Calu3 (cell line): ENCODE measurements at regions not wholly inside any gene's neighbourhood (a gene's known extent, or its start where the extent isn't known, plus 50 kb on each side); places are given as distances from the start of the nearest gene placed in this dataset.

ENCODE experiments used
- BruUV-seq: library from RNA; stranded (reverse); fragments of 400-500 nt; replicated peaks from 2 replicates; lab custom pipeline; 2021; lab: Mats Ljungman, UMichigan
- CTCF ChIA-PET: fragments of 300-600 bp; sonication (Branson Sonifier 250); formaldehyde crosslinking; loops from one replicate; lab custom pipeline; 2022; ENCODE audit warnings: antibody characterized with exemption; lab: Charles Lee
- DNase-seq: peaks from one replicate; pipeline ENCODE4 v3.0.0; 2022
- H3K27ac Mint-ChIP-seq: one replicate; pipeline ENCODE4 v1.8.0; 2022; ENCODE audit warnings: mixed read lengths; ENCODE audit not compliant: unreplicated experiment
- H3K27me3 Mint-ChIP-seq: one replicate; pipeline ENCODE4 v1.8.0; 2022; ENCODE audit warnings: mixed read lengths; ENCODE audit not compliant: unreplicated experiment
- H3K36me3 Mint-ChIP-seq: one replicate; pipeline ENCODE4 v1.8.0; 2022; ENCODE audit warnings: mild to moderate bottlenecking, moderate library complexity, mixed read lengths; ENCODE audit not compliant: insufficient read depth, unreplicated experiment
- H3K4me1 Mint-ChIP-seq: one replicate; pipeline ENCODE4 v1.8.0; 2022; ENCODE audit warnings: mild to moderate bottlenecking, low read depth, mixed read lengths; ENCODE audit not compliant: unreplicated experiment
- H3K4me3 Mint-ChIP-seq: one replicate; pipeline ENCODE4 v1.8.0; 2022; ENCODE audit warnings: mild to moderate bottlenecking, low read depth, moderate library complexity, mixed read lengths; ENCODE audit not compliant: unreplicated experiment
- H3K9me3 Mint-ChIP-seq: one replicate; pipeline ENCODE4 v1.8.0; 2022; ENCODE audit warnings: low read depth, mixed read lengths; ENCODE audit not compliant: unreplicated experiment
- CTCF ChIP-seq: fragments of 200-600 bp; IDR thresholded peaks from one replicate; pipeline ENCODE4 v1.8.0; 2022; ENCODE audit warnings: antibody characterized with exemption; ENCODE audit not compliant: unreplicated experiment
- intact Hi-C: fragments of 100-400 bp; cut with micrococcal nuclease; formaldehyde crosslinking; loops from one replicate; pipeline ENCODE4 v1.10.0; 2022; ENCODE audit not compliant: unreplicated experiment

- Mint-ChIP-seq H3K27ac (no peak overlapping the region), H3K4me3 (no peak overlapping the region), H3K9me3 (no peaks in the 10 kb centered on the region), H3K36me3 (no peaks in the 10 kb centered on the region), H3K27me3 (no peaks in the 10 kb centered on the region), H3K4me1 (no peaks in the 10 kb centered on the region)
- intact Hi-C loops, result no loop called here
- TF ChIP-seq CTCF, result no peak
- BruUV-seq, result no TSS peak
- no peak for DNase-seq
- CTCF ChIA-PET, result no interaction called here
Measured at GRCh38 chr2:6337472-6337820, 528.3 kb downstream of the CMPK2 start.

DNA sequence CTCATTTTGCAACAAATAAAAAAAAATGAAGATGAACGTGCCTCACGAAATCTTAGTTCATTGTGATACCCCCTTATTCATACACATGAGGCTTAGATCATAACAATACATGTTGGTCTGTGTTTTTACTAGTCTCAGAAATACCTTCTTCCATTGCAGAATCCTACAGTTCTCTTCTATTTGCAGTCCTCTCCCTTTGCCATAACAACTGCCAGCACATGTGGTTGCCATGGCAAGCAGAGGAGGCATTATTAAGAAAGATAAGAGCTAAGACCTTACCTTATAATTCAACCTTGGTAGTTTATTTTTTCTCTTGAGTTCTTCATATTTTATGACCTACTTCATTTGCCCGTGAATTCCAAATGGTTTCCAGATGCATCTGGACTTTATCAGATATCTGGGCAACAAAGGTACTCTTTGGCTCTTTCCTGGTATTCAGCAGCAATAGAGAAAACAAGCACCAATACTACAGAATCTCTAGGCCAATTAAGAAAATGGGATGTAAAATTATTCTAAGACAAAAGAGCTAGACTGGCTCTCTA lies 524.0 kb downstream of the CMPK2 start:
- no peaks in the 10 kb centered on the region for H3K4me1 Mint-ChIP-seq
- peaks cover 4% of the 10 kb centered on the region for H3K9me3 Mint-ChIP-seq
- H3K27me3 Mint-ChIP-seq, result no peaks in the 10 kb centered on the region
- no TSS peak for BruUV-seq
- H3K27ac Mint-ChIP-seq, result no peak overlapping the region
- TF ChIP-seq CTCF, result no peak
- DNase-seq, result no peak
- CTCF ChIA-PET, result no interaction called here
- H3K36me3 Mint-ChIP-seq, result no peaks in the 10 kb centered on the region
- intact Hi-C loops, result no loop called here
- H3K4me3 Mint-ChIP-seq, result no peak overlapping the region

DNA sequence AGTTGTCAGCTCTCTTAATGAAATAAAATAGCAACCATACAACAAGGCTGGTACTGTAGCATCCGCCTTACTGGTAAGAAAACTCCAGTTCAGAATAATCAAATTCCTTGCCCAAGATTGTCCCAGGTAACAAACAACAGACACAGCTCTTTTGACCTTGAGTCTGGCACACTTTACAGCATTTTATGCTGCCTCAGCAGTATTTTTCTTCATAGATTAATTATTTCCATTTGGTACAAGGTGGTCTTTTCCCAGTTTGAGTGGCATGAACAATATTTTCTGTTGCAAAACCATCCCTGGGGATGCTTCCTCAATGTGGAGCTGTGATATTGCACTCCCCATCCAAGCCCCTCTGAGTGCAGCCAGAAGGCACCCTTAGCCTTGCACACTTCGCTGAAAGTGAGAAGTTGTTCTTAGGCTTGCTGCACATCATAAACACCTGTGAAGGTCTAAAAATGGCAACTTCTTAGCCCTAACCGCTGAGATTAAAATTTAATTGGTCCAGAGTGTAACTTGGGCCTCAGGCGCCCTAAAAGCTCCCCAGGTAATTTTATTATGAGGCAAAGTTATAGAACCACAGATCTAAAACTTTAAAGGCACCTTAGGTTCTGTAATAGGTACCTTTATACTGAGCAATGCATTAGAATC lies 523.3 kb downstream of the CMPK2 start:
- Mint-ChIP-seq H3K4me3 (no peak overlapping the region), H3K27ac (no peak overlapping the region), H3K9me3 (peaks cover 4% of the 10 kb centered on the region), H3K4me1 (no peaks in the 10 kb centered on the region), H3K27me3 (no peaks in the 10 kb centered on the region), H3K36me3 (no peaks in the 10 kb centered on the region)
- no TSS peak for BruUV-seq
- intact Hi-C loops, result no loop called here
- TF ChIP-seq CTCF, result no peak
- no peak for DNase-seq
- CTCF ChIA-PET, result no interaction called here

DNA sequence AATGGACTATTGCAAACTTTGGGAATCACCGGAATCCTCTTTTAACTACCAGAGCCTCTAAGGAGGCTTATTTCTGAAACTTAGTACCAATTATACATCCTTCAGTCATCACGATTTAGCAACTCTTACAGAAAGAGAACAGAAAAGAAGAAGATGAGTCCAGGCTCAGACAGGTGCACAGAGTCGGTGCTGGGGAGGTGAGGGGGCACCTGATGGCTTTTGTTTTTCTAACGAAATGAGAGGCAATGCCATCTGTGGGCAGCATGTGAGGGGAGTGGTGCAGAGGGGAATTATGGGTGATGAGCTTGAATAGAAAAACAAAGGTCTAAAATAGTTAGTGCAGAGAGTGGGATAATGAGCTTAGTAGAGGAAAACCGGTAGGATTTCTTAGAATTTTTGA lies 522.6 kb downstream of the CMPK2 start:
- Mint-ChIP-seq H3K4me3 (no peak overlapping the region), H3K4me1 (no peaks in the 10 kb centered on the region), H3K9me3 (peaks cover 4% of the 10 kb centered on the region), H3K27ac (no peak overlapping the region), H3K27me3 (no peaks in the 10 kb centered on the region), H3K36me3 (no peaks in the 10 kb centered on the region)
- CTCF ChIA-PET, result no interaction called here
- no peak for DNase-seq
- BruUV-seq, result no TSS peak
- no peak for TF ChIP-seq CTCF
- intact Hi-C loops, result no loop called here
